ENCODE measurements at regions not wholly inside any gene's neighbourhood (a gene's known extent, or its start where the extent isn't known, plus 50 kb on each side); places are given as distances from the start of the nearest gene placed in this dataset.

DNA sequence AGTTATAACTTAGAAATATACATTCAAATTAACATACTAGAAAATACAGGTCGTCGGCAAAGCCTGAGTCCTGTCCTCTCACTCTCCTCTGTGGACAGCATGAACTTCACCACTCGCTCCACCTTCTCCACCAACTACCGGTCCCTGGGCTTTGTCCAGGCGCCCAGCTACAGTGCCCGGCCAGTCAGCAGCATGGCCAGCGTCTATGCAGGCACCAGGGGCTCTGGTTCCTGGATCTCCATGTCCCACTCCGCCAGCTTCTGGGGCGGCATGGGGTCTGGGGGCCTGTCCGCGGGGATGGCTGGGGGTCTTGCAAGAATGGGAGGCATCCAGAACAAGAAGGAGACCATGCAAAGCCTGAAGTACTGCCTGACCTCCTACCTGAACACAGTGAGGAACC is 319.4 kb downstream of the ZFHX3 start:
- TF ChIP-seq, protein P1, sequence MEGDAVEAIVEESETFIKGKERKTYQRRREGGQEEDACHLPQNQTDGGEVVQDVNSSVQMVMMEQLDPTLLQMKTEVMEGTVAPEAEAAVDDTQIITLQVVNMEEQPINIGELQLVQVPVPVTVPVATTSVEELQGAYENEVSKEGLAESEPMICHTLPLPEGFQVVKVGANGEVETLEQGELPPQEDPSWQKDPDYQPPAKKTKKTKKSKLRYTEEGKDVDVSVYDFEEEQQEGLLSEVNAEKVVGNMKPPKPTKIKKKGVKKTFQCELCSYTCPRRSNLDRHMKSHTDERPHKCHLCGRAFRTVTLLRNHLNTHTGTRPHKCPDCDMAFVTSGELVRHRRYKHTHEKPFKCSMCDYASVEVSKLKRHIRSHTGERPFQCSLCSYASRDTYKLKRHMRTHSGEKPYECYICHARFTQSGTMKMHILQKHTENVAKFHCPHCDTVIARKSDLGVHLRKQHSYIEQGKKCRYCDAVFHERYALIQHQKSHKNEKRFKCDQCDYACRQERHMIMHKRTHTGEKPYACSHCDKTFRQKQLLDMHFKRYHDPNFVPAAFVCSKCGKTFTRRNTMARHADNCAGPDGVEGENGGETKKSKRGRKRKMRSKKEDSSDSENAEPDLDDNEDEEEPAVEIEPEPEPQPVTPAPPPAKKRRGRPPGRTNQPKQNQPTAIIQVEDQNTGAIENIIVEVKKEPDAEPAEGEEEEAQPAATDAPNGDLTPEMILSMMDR (IDR thresholded peaks at IDR 0.05) = no peak
- no peak for TF ChIP-seq POLR2A (IDR thresholded peaks at IDR 0.05)
